K562 (cell line): ENCODE measurements at regions not wholly inside any gene's neighbourhood (a gene's known extent, or its start where the extent isn't known, plus 50 kb on each side); places are given as distances from the start of the nearest gene placed in this dataset.

ENCODE experiments used
- ATAC-seq: fragments of 200-7000 bp; cut with Tn5 transposase; 3 replicates; pipeline ENCODE4 v1.9.1; 2020; ENCODE audit warnings: moderate library complexity
- BruUV-seq: library from RNA; stranded (reverse); fragments of 400-500 nt; replicated peaks from 2 replicates; lab custom pipeline; 2021; lab: Mats Ljungman, UMichigan
- CTCF ChIA-PET: fragments of 300-600 bp; formaldehyde crosslinking; extraction: SDS; loops from one replicate; lab custom pipeline; 2021; ENCODE audit warnings: low intra/inter-chr PET ratio; lab: Yijun Ruan, JAX
- POLR2A ChIA-PET: fragments of 300-600, 350-650 bp; sonication (Branson Sonifier 250); formaldehyde crosslinking; extraction: SDS; loops from one replicate; lab custom pipeline; 2021; ENCODE audit warnings: antibody characterized with exemption, inconsistent platforms; lab: Yijun Ruan, JAX
- DNase-seq, 4 experiments: peaks; one replicate each; pipeline versions ENCODE4 v3.0.0 to v3.0.0-alpha.2; 2011 to 2018; ENCODE audit warnings: low spot score in 3 of 4, mixed read lengths in 3 of 4; ENCODE audit errors: extremely low read depth in 1 of 4
- FAIRE-seq: peaks from 2 replicates; lab custom pipeline; 2011; peaks lifted over from hg19 to GRCh38; lab: Jason Lieb, UNC
- H2AFZ ChIP-seq: 2 replicates; pipeline ENCODE4 v1.6.0; 2011; ENCODE audit warnings: low read depth, low read length, control low read depth, inconsistent platforms
- H3K27ac ChIP-seq: fragments of 200-600 bp; 3 replicates; pipeline ENCODE4 v1.8.0; 2011; ENCODE audit warnings: low read depth, mild to moderate bottlenecking, control low read depth, inconsistent platforms, low read length, moderate library complexity, mixed read lengths; ENCODE audit errors: extremely low read depth
- H3K27me3 ChIP-seq, 2 experiments: fragments of 300-600 bp in 1 of 2; 2 replicates in 1 of 2; 3 replicates in 1 of 2; pipeline versions ENCODE4 v1.6.0 to v1.8.0; 2011; ENCODE audit warnings: inconsistent platforms in 2 of 2, low read length in 2 of 2, mild to moderate bottlenecking in 1 of 2, mixed read lengths in 1 of 2, moderate library complexity in 1 of 2; ENCODE audit not compliant: control insufficient read depth in 2 of 2, insufficient read depth in 2 of 2
- H3K36me3 ChIP-seq: fragments of 300-600 bp; 3 replicates; pipeline ENCODE4 v1.8.0; 2011; ENCODE audit warnings: mild to moderate bottlenecking, low read length, inconsistent platforms; ENCODE audit not compliant: control insufficient read depth, insufficient read depth
- H3K4me1 ChIP-seq, 2 experiments: fragments of 200-600 bp in 1 of 2; replicated peaks in 1 of 2; 2 replicates in 1 of 2; 3 replicates in 1 of 2; pipeline versions ENCODE4 v1.5.1 to v1.8.0; 2011; ENCODE audit warnings: inconsistent platforms in 2 of 2, low read length in 2 of 2, mild to moderate bottlenecking in 1 of 2, mixed read lengths in 1 of 2, moderate library complexity in 1 of 2; ENCODE audit not compliant: control insufficient read depth in 2 of 2, insufficient read depth in 2 of 2
- H3K4me2 ChIP-seq: 2 replicates; pipeline ENCODE4 v1.6.1; 2011; ENCODE audit warnings: low read length, control low read depth, inconsistent platforms, mixed read lengths; ENCODE audit not compliant: insufficient read depth
- H3K4me3 ChIP-seq: fragments of 200-600 bp; sonication (generic), shearing (Covaris generic); 2 replicates; pipeline ENCODE4 v1.5.1; 2016; ENCODE audit warnings: control low read depth, inconsistent platforms
- H3K79me2 ChIP-seq: fragments of 200-600 bp; 3 replicates; pipeline ENCODE4 v1.8.0; 2011; ENCODE audit warnings: low read length, inconsistent platforms; ENCODE audit not compliant: control insufficient read depth, insufficient read depth
- H3K9ac ChIP-seq, 2 experiments: 2 replicates each; pipeline versions ENCODE4 v1.6.0 to v1.6.1; 2011; ENCODE audit warnings: low read depth in 2 of 2, low read length in 2 of 2, control low read depth in 1 of 2, inconsistent platforms in 1 of 2, mild to moderate bottlenecking in 1 of 2, mixed read lengths in 1 of 2; ENCODE audit not compliant: insufficient read depth in 1 of 2
- H3K9me1 ChIP-seq: one replicate; pipeline ENCODE4 v1.6.0; 2011; ENCODE audit warnings: inconsistent platforms, mild to moderate bottlenecking, low read length, moderate library complexity; ENCODE audit not compliant: control insufficient read depth, insufficient read depth
- H3K9me3 ChIP-seq: replicated peaks from 2 replicates; pipeline ENCODE4 v1.5.1; 2011; ENCODE audit warnings: low read depth, low read length, inconsistent platforms; ENCODE audit not compliant: control insufficient read depth, insufficient read depth
- H4K20me1 ChIP-seq: replicated peaks from 2 replicates; pipeline ENCODE4 v1.6.1; 2011; ENCODE audit warnings: low read length, inconsistent platforms, mixed read lengths; ENCODE audit not compliant: control insufficient read depth, insufficient read depth
- CTCF ChIP-seq, 3 experiments: IDR thresholded peaks in 2 of 3; conservative IDR thresholded peaks in 1 of 3; 2 replicates each; pipeline ENCODE4 v1.5.1; 2011 to 2012; ENCODE audit warnings: low read length in 3 of 3, mild to moderate bottlenecking in 3 of 3, control low read depth in 2 of 3, improper control_type of control experiment in 1 of 3, inconsistent platforms in 1 of 3, low read depth in 1 of 3, mixed read lengths in 1 of 3, moderate library complexity in 1 of 3; ENCODE audit not compliant: insufficient read depth in 2 of 3
- FOSL1 ChIP-seq: fragments of 200-800 bp; sonication (Bioruptor generic); conservative IDR thresholded peaks from 2 replicates; pipeline ENCODE4 v1.6.1; 2016; ENCODE audit warnings: missing genetic modification characterization, missing compliant biosample characterization
- HMG20B ChIP-seq: fragments of 250-450 bp; sonication (Bioruptor Pico); IDR thresholded peaks from 2 replicates; pipeline ENCODE4 v1.5.0; 2021; ENCODE audit warnings: mild to moderate bottlenecking
- RAD21 ChIP-seq, 2 experiments: fragments of 250-450 bp in 1 of 2; fragments of 450-650 bp in 1 of 2; sonication (Bioruptor Pico) in 1 of 2; formaldehyde crosslinking in 1 of 2; IDR thresholded peaks in 1 of 2; conservative IDR thresholded peaks in 1 of 2; 2 replicates each; pipeline versions ENCODE4 v1.4.0 to v1.8.0; 2020 to 2022; ENCODE audit warnings: mild to moderate bottlenecking in 2 of 2, moderate library complexity in 1 of 2
- RBM34 ChIP-seq: fragments of 200-400 bp; formaldehyde crosslinking; IDR thresholded peaks from 2 replicates; pipeline ENCODE4 v1.6.1; 2018; ENCODE audit warnings: low read length, borderline replicate concordance; ENCODE audit not compliant: insufficient read depth
- ZEB2 ChIP-seq: fragments of 450-650 bp; IDR thresholded peaks from 2 replicates; pipeline ENCODE4 v1.6.1; 2016
- WGBS: fragments of 100-300 bp; shearing (Covaris generic); methylation state at CpG from one replicate; pipeline ENCODE4 v1.1.6; 2016; ENCODE audit warnings: low coverage, mixed read lengths; ENCODE audit not compliant: insufficient coverage; ENCODE audit errors: missing lambda C conversion rate; 5-methylcytosine and 5-hydroxymethylcytosine counted together
- in situ Hi-C: fragments of 300-500 bp; cut with MboI; formaldehyde crosslinking; loops from 4 replicates; pipeline ENCODE4 v1.15.0; 2018; ENCODE audit warnings: inconsistent platforms, mixed read lengths
- intact Hi-C: fragments of 100-400 bp; cut with micrococcal nuclease; formaldehyde crosslinking; loops from 2 replicates; pipeline ENCODE4 v1.14.2; 2022
- TF ChIP-seq, protein P1 (sequence below), 2 experiments: fragments of 450-650 bp in 1 of 2; sonication (generic) in 1 of 2; formaldehyde crosslinking; conservative IDR thresholded peaks; 2 replicates each; pipeline versions ENCODE4 v1.4.0 to v1.8.1; 2020 to 2022; ENCODE audit warnings: mild to moderate bottlenecking in 1 of 2, missing genetic modification reagents in 1 of 2

DNA sequence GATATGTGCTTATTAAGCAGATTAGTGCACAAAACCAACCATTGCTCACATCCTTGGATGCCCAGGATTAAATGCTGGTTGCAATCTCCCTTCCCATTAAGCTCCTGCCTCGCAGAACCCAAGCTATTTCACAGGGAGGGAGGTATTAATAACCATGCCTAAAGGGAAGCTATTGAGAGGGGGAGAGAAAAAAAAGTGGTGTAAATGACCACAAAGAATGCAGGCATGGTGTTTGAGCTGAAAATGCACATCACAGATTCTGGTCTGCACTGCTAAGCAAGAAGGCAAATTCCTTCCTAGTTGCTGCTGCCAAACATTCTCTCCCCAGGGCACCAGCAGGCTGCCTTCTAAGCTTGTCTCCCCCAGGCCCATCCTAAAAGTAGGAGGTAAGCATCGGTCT, 92.0 kb upstream of the ISX start (continued):
- TF ChIP-seq HMG20B (CRISPR knock-in tag) (no peak), ZEB2 (no peak), RBM34 (no peak)
- TF ChIP-seq, protein P1, sequence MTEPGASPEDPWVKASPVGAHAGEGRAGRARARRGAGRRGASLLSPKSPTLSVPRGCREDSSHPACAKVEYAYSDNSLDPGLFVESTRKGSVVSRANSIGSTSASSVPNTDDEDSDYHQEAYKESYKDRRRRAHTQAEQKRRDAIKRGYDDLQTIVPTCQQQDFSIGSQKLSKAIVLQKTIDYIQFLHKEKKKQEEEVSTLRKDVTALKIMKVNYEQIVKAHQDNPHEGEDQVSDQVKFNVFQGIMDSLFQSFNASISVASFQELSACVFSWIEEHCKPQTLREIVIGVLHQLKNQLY (CRISPR knock-in tag; conservative IDR thresholded peaks at IDR 0.05), result no peak

GRCh38 chr22:34975721-34976120, 90.2 kb upstream of the ISX start:
- peak in 1 of 4 experiments; percentile 3 for DNase-seq
- Histone ChIP-seq H3K4me3 (no peak overlapping the region), H3K36me3 (no peaks in the 10 kb centered on the region), H3K27ac (no peak overlapping the region), H3K4me1 (no peaks in the 10 kb centered on the region), H3K9me1 (no peaks in the 10 kb centered on the region), H2AFZ (no peak overlapping the region), H3K4me2 (no peak overlapping the region), H3K27me3 (no peaks in the 10 kb centered on the region; a peak in 1 of 5 replicates), H3K9ac (no peak overlapping the region), H4K20me1 (no peaks in the 10 kb centered on the region), H3K79me2 (no peaks in the 10 kb centered on the region), H3K9me3 (no peaks in the 10 kb centered on the region)
- no TSS peak for BruUV-seq
- CTCF ChIA-PET, result no interaction called here
- in situ Hi-C loops, result no loop called here
- WGBS, result 0% methylated on average over 1 of the region's 1 CpG
- FAIRE-seq, result no peak
- POLR2A ChIA-PET, result no interaction called here
- intact Hi-C loops, result no loop called here
- ATAC-seq, result peak; percentile 76
- 0 out of 6 replicates have a peak, but pooled peaks of 1 of the 3 experiments have one; percentile 7 for TF ChIP-seq CTCF (IDR thresholded peaks at IDR 0.05 in 2 of 3, conservative IDR thresholded peaks at IDR 0.05 in 1 of 3; ENCODE audit: insufficient read depth in 2 of 3, low read depth in 1 of 3, low read length in 3 of 3)
- TF ChIP-seq RAD21 (CRISPR knock-in tag; conservative IDR thresholded peaks at IDR 0.05 in 1 of 2, IDR thresholded peaks at IDR 0.05 in 1 of 2), result peak in 1 of 2 experiments; percentile 31; a peak in 2 of 4 replicates
- TF ChIP-seq FOSL1 (tag), result no peak
